ENCODE measurements at regions not wholly inside any gene's neighbourhood (a gene's known extent, or its start where the extent isn't known, plus 50 kb on each side); places are given as distances from the start of the nearest gene placed in this dataset.

- no peak for DNase-seq (ENCODE audit: low read depth)
- no peak overlapping the region for H3K4me3 ChIP-seq (replicated peaks; ENCODE audit: low read depth, low read length)
- TF ChIP-seq, protein P1, sequence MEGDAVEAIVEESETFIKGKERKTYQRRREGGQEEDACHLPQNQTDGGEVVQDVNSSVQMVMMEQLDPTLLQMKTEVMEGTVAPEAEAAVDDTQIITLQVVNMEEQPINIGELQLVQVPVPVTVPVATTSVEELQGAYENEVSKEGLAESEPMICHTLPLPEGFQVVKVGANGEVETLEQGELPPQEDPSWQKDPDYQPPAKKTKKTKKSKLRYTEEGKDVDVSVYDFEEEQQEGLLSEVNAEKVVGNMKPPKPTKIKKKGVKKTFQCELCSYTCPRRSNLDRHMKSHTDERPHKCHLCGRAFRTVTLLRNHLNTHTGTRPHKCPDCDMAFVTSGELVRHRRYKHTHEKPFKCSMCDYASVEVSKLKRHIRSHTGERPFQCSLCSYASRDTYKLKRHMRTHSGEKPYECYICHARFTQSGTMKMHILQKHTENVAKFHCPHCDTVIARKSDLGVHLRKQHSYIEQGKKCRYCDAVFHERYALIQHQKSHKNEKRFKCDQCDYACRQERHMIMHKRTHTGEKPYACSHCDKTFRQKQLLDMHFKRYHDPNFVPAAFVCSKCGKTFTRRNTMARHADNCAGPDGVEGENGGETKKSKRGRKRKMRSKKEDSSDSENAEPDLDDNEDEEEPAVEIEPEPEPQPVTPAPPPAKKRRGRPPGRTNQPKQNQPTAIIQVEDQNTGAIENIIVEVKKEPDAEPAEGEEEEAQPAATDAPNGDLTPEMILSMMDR (IDR thresholded peaks at IDR 0.05; ENCODE audit: low read length, missing control alignments): no peak
Measured at GRCh38 chr6:98467091-98467490, 367.3 kb upstream of the POU3F2 start.

DNA sequence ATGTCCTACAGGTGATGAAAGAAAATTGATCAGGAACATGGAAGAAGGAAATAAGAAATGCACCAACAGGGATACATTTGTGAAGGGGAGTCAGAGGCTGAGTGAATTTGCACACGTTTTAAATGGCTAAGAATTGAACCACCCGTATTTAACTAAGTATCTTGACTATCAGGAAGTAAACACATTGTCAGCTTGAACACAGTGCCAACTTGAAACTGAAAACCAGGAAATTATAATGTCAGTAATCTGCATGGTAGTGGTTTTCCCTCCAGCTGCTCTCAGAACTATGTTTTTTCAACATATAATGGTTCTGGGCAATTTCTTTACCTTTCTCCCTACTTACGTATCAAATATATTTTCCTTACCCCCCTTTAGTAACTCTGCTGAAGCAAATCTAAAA is 366.5 kb upstream of the POU3F2 start:
- no peak overlapping the region for H3K4me3 ChIP-seq (replicated peaks; ENCODE audit: low read depth, low read length)
- DNase-seq (ENCODE audit: low read depth): no peak
- TF ChIP-seq, protein P1 (IDR thresholded peaks at IDR 0.05; ENCODE audit: low read length, missing control alignments): no peak

DNA sequence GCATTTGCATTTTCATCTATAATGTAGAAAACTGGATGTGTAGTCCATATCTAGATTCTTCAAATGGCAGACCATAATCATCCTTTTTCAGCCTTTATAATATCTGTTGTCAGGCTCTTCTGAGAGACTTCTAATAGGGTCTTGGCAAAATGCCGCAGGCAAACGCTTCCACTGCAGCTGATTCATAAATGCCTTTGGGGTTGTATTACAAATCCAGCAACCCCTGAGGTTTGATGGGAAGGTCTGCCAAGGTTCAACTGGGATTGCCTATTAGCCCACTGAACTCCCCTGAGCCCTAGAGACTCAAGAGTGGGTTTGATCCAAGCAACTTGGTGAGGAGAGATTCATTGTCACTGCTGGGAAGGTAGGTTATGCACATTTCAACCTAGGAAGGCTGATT is 365.2 kb upstream of the POU3F2 start:
- TF ChIP-seq, protein P1 (IDR thresholded peaks at IDR 0.05; ENCODE audit: low read length, missing control alignments): no peak
- H3K4me3 ChIP-seq (replicated peaks; ENCODE audit: low read depth, low read length): no peak overlapping the region
- no peak for DNase-seq (ENCODE audit: low read depth)

GRCh38 chr6:98470821-98471220 is 363.6 kb upstream of the POU3F2 start:
- no peak for DNase-seq (ENCODE audit: low read depth)
- TF ChIP-seq, protein P1 (IDR thresholded peaks at IDR 0.05; ENCODE audit: low read length, missing control alignments): no peak
- no peak overlapping the region for H3K4me3 ChIP-seq (replicated peaks; ENCODE audit: low read depth, low read length)

DNA sequence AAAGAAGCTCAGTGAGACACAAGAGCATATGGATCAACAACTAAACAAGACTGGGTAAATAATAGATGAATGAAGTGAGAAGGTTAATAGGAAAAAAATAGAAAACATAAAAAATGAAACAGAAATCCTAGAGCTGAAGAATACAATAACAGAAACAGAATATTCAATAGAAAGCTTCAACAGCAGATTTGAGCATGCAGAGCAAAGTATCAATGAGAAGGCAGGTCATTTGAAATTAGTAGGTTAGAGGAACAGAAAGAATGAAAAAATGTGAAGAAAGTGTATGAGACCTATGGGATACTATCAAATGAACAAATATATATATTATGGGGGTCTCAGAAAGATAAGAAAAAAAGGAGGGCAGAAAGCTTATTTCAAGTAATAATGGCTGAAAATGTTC is 362.9 kb upstream of the POU3F2 start:
- TF ChIP-seq, protein P1 (IDR thresholded peaks at IDR 0.05; ENCODE audit: low read length, missing control alignments): no peak
- no peak overlapping the region for H3K4me3 ChIP-seq (replicated peaks; ENCODE audit: low read depth, low read length)
- DNase-seq (ENCODE audit: low read depth): no peak

DNA sequence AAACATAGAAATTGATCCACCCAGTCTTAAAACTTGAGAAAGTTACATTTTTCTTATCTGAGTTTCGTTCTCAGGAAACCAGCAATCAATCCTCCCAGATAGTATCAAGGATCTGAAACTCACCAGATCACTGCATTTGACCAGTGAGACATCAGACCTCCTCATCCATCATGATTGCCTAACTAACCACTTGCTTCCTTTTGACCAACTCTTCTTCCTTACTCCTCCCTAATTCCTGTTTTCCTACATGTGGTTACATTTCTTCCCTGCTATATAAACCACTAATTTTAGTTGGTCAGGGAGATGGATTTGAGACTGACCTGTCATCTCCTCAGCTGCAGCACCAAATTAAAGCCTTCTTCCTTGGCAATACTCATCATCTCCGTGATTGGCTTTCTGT is 357.1 kb upstream of the POU3F2 start:
- H3K4me3 ChIP-seq (replicated peaks; ENCODE audit: low read depth, low read length): no peak overlapping the region
- TF ChIP-seq, protein P1 (IDR thresholded peaks at IDR 0.05; ENCODE audit: low read length, missing control alignments): no peak
- DNase-seq (ENCODE audit: low read depth): no peak

DNA sequence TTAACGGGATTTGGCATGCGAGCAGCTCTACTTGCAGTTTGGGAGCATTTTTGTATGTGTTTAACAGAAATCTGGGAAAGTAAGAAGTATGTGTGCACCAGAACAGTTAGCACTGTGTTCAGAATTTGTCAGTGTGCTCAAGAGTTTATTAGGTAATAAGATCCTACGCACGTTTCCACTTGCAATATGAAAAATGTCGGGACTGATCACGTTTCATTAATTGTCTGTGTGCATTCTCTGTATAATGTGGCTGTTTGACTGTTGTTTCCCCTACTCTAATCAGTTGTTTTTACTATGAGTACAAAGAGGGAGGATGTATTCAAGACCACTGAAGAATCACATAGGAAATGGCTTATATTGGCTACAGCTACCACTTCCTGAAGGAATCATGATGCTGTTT is 349.7 kb upstream of the POU3F2 start:
- no peak overlapping the region for H3K4me3 ChIP-seq (replicated peaks; ENCODE audit: low read depth, low read length)
- DNase-seq (ENCODE audit: low read depth): no peak
- TF ChIP-seq, protein P1 (IDR thresholded peaks at IDR 0.05; ENCODE audit: low read length, missing control alignments): no peak
